Thoracic aorta (tissue), 2 donors: ENCODE measurements at regions not wholly inside any gene's neighbourhood (a gene's known extent, or its start where the extent isn't known, plus 50 kb on each side); places are given as distances from the start of the nearest gene placed in this dataset.

ENCODE experiments used
- ATAC-seq: fragments of 150-250 bp; one replicate; pipeline ENCODE4 v1.8.0; 2017; ENCODE audit warnings: low read depth; ENCODE audit not compliant: insufficient number of reproducible peaks, low FRiP score
- DNase-seq: peaks from one replicate; pipeline ENCODE4 v3.0.0-alpha.2; 2020; ENCODE audit warnings: low spot score
- H3K27ac ChIP-seq, 2 donors: fragments of 200-600 bp; sonication (generic); 1 replicate in 1 of 2; 2 replicates in 1 of 2; pipeline ENCODE4 v1.5.1; 2016; ENCODE audit warnings: mild to moderate bottlenecking in 2 of 2, moderate library complexity in 2 of 2
- H3K27me3 ChIP-seq: fragments of 200-600 bp; sonication (generic); replicated peaks from 2 replicates; pipeline ENCODE4 v1.6.0; 2016; ENCODE audit warnings: mild to moderate bottlenecking; ENCODE audit not compliant: insufficient read depth
- H3K36me3 ChIP-seq: fragments of 200-600 bp; sonication (generic); one replicate; pipeline ENCODE4 v1.5.1; 2016
- H3K4me1 ChIP-seq, 2 donors: fragments of 200-600 bp; sonication (generic); 1 replicate in 1 of 2; 2 replicates in 1 of 2; pipeline versions ENCODE4 v1.5.1 to v1.6.0; 2016; ENCODE audit warnings: low read depth in 2 of 2, mild to moderate bottlenecking in 1 of 2; ENCODE audit not compliant: control insufficient read depth in 1 of 2
- H3K4me3 ChIP-seq: fragments of 200-600 bp; sonication (generic); 2 replicates; pipeline ENCODE4 v1.5.1; 2016; ENCODE audit warnings: mild to moderate bottlenecking
- H3K9me3 ChIP-seq: fragments of 200-600 bp; sonication (generic); 2 replicates; pipeline ENCODE4 v1.5.1; 2016
- TF ChIP-seq, protein P1 (sequence below): fragments of 200-600 bp; sonication (generic); IDR thresholded peaks from one replicate; pipeline ENCODE4 v1.5.1; 2019; ENCODE audit warnings: antibody characterized with exemption

DNA sequence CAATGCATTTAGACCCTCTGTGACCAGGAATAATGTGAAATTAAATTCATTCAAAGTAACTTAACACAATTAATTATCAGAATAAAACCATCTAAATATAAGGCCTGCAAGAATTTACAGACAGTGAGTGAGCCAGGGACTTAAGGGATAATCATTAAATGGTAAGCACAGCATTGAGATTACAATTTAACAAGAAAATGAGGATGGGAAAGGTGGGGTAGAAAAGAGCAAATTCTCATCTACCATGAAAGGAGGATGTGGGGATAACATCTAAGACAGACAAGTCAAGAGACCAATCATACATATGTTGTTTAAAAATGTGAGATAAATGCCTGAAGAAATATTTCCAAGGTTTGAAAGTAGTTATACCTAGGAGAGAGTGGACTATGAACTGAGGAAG is 259.3 kb upstream of the NT5C1B start:
- no peaks in the 10 kb centered on the region for H3K36me3 ChIP-seq
- H3K4me3 ChIP-seq: no peak overlapping the region
- TF ChIP-seq, protein P1, sequence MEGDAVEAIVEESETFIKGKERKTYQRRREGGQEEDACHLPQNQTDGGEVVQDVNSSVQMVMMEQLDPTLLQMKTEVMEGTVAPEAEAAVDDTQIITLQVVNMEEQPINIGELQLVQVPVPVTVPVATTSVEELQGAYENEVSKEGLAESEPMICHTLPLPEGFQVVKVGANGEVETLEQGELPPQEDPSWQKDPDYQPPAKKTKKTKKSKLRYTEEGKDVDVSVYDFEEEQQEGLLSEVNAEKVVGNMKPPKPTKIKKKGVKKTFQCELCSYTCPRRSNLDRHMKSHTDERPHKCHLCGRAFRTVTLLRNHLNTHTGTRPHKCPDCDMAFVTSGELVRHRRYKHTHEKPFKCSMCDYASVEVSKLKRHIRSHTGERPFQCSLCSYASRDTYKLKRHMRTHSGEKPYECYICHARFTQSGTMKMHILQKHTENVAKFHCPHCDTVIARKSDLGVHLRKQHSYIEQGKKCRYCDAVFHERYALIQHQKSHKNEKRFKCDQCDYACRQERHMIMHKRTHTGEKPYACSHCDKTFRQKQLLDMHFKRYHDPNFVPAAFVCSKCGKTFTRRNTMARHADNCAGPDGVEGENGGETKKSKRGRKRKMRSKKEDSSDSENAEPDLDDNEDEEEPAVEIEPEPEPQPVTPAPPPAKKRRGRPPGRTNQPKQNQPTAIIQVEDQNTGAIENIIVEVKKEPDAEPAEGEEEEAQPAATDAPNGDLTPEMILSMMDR: no peak
- ATAC-seq: no peak
- H3K27me3 ChIP-seq: no peaks in the 10 kb centered on the region
- H3K9me3 ChIP-seq: no peaks in the 10 kb centered on the region
- DNase-seq: no peak
- no peak overlapping the region for H3K27ac ChIP-seq
- H3K4me1 ChIP-seq: no peaks in the 10 kb centered on the region

DNA sequence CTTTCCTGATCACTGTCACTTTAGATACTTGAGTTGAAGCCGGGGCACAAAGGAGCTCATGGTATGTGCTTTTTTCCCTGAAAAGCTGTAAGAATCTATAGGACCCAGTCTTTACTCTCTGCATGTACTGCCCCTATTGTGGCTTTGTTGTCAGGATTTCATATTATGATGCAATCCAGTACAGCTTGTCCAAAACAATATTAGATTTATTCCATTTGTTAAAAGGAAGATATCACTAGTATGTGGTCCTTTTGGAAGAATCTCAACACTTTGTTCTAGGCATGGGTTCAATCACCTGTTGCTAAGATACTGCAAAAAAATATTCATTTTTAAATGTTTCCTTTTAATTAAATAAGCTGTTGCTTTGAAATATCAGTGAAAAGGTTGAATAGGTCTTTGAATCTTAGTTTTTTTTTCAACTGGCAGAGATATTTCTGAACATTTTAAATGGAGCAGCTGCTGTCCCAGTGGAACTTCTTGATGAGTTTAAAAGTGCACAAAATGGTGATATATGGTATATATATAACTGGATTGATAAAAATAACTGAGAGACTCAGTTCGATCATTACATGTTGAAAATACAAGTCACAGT is 256.6 kb upstream of the NT5C1B start:
- Histone ChIP-seq H3K36me3 (no peaks in the 10 kb centered on the region), H3K9me3 (no peaks in the 10 kb centered on the region), H3K4me1 (no peaks in the 10 kb centered on the region), H3K27ac (no peak overlapping the region), H3K4me3 (no peak overlapping the region), H3K27me3 (no peaks in the 10 kb centered on the region)
- ATAC-seq: no peak
- no peak for DNase-seq
- TF ChIP-seq, protein P1: no peak

DNA sequence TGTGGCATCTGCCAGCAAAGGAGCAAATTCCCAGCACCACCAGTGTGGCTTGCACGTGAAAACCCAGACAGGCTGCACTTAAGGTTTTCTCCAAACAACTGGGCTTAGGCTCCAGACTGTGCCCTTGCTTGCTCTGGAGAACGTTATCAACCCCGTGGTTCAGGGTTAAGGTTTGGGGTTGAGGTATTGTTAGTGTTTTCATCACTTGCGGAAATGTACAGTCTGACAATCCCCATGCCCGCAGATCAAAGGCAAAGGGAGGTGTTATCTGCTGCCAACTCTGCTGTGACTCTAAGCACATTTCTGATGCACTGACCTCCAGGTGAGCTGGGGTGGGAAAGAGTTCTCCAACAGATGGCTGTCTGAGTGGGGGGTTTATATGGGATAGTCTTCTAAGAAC is 253.5 kb upstream of the NT5C1B start:
- no peak for DNase-seq
- no peak overlapping the region for H3K27ac ChIP-seq
- TF ChIP-seq, protein P1: no peak
- no peaks in the 10 kb centered on the region for H3K27me3 ChIP-seq
- no peak for ATAC-seq
- H3K9me3 ChIP-seq: no peaks in the 10 kb centered on the region
- no peaks in the 10 kb centered on the region for H3K4me1 ChIP-seq
- H3K4me3 ChIP-seq: no peak overlapping the region
- H3K36me3 ChIP-seq: no peaks in the 10 kb centered on the region

DNA sequence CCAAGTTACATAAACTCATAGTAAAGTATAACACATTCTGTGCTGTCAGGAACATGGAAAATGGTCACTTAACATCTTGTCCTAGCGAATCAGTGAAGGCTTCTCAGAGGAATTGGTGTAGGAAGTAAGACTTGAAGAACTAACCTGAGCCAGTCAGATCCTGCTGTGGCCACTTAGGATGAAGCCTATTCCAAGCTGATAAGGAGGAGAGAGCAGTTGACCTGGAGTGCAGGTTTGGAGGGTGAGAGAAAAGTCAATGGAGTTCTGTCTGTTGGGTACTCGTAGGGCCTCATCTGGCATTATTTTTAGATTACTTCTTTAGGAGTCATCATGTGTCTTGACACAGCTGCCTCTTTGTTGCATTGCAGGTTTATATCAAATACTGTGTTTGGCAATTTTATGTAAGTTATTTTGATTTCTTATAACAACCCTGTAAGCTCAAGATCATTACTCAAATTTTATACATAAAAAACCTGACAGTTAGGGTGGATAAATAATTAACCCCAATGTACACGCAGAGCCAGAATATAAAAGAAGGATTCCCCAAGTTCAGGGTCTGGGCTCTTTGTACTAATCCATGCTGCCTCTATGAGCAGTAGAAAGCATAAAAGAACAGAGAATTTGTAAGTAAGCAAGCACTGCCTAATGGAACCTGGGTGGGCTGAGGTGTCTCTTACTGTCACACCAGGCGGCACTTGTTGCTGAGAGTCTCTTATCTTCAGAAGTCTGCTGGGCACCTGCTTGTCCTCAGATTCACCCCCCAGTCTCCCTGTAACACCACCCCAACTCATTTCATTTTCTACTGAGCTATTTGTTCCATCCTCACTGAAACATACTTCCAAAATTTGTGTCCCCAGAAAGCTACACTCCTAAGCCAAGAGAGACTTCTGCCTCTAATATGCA is 252.1 kb upstream of the NT5C1B start:
- no peak for DNase-seq
- no peaks in the 10 kb centered on the region for H3K4me1 ChIP-seq
- no peak for ATAC-seq
- H3K27me3 ChIP-seq: no peaks in the 10 kb centered on the region
- no peak overlapping the region for H3K27ac ChIP-seq
- no peaks in the 10 kb centered on the region for H3K36me3 ChIP-seq
- no peak overlapping the region for H3K4me3 ChIP-seq
- no peaks in the 10 kb centered on the region for H3K9me3 ChIP-seq
- TF ChIP-seq, protein P1: no peak

DNA sequence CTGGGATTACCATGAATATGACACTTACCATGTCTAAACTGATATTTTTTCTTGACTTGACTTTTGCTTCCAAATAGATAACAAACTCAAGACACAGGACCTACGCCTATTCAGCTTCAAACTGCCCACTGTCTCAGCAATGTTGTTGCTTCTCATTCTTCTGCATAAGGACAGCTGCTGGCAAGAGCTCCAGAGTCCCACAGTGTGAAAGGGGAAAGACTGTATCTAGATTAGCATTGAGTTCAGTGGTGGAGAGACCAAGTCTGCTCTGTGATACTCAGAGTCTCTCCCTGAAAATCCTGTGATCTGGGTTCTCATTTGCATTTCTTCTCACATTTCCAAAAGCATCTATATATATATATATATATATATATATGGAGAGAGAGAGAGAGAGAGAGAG is 247.9 kb upstream of the NT5C1B start:
- Histone ChIP-seq H3K9me3 (no peaks in the 10 kb centered on the region), H3K4me1 (peaks cover 6 to 22% of the 10 kb centered on the region in 2 donors), H3K27me3 (no peaks in the 10 kb centered on the region), H3K27ac (no peak overlapping the region), H3K4me3 (no peak overlapping the region), H3K36me3 (no peaks in the 10 kb centered on the region)
- ATAC-seq (no peak), DNase-seq (no peak)
- TF ChIP-seq, protein P1: no peak
